H1 (cell line): ENCODE measurements at regions not wholly inside any gene's neighbourhood (a gene's known extent, or its start where the extent isn't known, plus 50 kb on each side); places are given as distances from the start of the nearest gene placed in this dataset.

Experiments used
- CHD7 ChIP-seq: fragments of 300-600 bp; sonication (generic); IDR thresholded peaks from 2 replicates; pipeline ENCODE4 v1.7.1; 2012; ENCODE audit warnings: low read length, moderate library complexity, mild to moderate bottlenecking, inconsistent platforms; ENCODE audit not compliant: insufficient replicate concordance
- CREB1 ChIP-seq: IDR thresholded peaks from 2 replicates; pipeline ENCODE4 v1.6.1; 2012; ENCODE audit warnings: inconsistent platforms
- CTBP2 ChIP-seq: IDR thresholded peaks from 2 replicates; pipeline ENCODE4 v1.7.0; 2011; ENCODE audit warnings: borderline replicate concordance, mild to moderate bottlenecking, moderate library complexity, mixed read lengths, low read length; ENCODE audit not compliant: insufficient read depth, insufficient read length
- EP300 ChIP-seq, 2 experiments: IDR thresholded peaks; 1 replicate in 1 of 2; 2 replicates in 1 of 2; pipeline ENCODE4 v1.6.1; 2011 to 2012; ENCODE audit warnings: low read depth in 2 of 2, low read length in 2 of 2, mild to moderate bottlenecking in 2 of 2, borderline replicate concordance in 1 of 2, inconsistent platforms in 1 of 2, moderate library complexity in 1 of 2
- SIN3A ChIP-seq, 2 experiments: IDR thresholded peaks in 1 of 2; conservative IDR thresholded peaks in 1 of 2; 2 replicates each; pipeline ENCODE4 v1.6.1; 2011 to 2012; ENCODE audit warnings: low read length in 2 of 2, improper control_type of control experiment in 1 of 2, low read depth in 1 of 2, mild to moderate bottlenecking in 1 of 2
- SRF ChIP-seq: IDR thresholded peaks from 2 replicates; pipeline ENCODE4 v1.6.1; 2011; ENCODE audit warnings: mild to moderate bottlenecking, low read depth, low read length, moderate library complexity
- TBP ChIP-seq: IDR thresholded peaks from 2 replicates; pipeline ENCODE4 v1.6.1; 2011; ENCODE audit warnings: low read depth, low read length, improper control_type of control experiment

DNA sequence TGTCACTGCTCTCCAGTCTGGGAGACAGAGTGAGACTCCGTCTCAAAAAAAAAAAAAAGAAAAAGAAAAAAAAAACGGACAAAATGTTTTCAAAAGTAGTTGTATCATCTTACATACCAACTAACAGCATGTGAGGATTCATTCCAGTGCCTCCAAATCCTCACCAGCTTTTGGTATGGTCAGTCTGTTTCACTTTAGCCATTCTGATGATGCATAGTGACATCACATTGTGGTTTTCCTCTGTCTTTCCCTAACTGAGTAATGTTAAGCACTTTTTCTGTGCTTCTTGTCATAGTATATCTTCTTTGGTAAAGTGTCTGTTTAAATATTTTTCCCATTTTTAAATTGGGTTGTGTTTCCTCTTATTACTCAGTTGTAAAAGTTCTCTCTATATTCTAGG is 251.4 kb upstream of the CTBP2 start (continued):
- no peak for TF ChIP-seq CHD7
- TF ChIP-seq CREB1, result no peak
- no peak for TF ChIP-seq CTBP2
- no peak for TF ChIP-seq SIN3A (conservative IDR thresholded peaks at IDR 0.05 in 1 of 2, IDR thresholded peaks at IDR 0.05 in 1 of 2; ENCODE audit: low read depth in 1 of 2, low read length in 2 of 2)
- no peak for TF ChIP-seq EP300 (IDR thresholded peaks at IDR 0.05; ENCODE audit: borderline replicate concordance in 1 of 2, low read depth in 2 of 2, low read length in 2 of 2)
- no peak for TF ChIP-seq SRF
- no peak for TF ChIP-seq TBP
